Colon (tissue), 2 donors: ENCODE measurements at regions not wholly inside any gene's neighbourhood (a gene's known extent, or its start where the extent isn't known, plus 50 kb on each side); places are given as distances from the start of the nearest gene placed in this dataset.

Source experiments
- FAIRE-seq: peaks from 2 replicates; lab custom pipeline; 2012; peaks lifted over from hg19 to GRCh38; lab: Jason Lieb, UNC
- donor health status: control.
- donor health status: control.

GRCh38 chr13:106433066-106433465 lies 102.4 kb downstream of the EFNB2 start:
- FAIRE-seq: no peak

DNA sequence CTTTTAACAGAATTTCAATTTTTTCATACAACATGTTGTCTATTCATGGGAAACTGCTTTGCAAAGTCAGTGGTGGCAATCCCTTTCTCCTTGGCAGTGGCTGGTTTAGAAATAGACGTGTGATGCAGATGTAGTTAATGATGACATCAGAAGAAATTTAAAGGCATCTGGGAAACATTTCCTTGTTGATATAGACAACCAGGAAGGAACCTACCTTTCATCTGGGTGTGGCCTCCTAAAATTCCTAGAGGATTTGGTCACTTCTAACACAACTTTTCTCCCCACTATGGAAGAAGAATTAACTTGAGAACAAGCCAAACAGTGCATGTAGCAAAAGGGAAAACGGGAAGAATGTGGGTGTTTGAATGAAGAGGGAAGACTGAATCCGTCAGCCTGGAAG lies 102.8 kb downstream of the EFNB2 start:
- FAIRE-seq: no peak

GRCh38 chr13:106426909-106427308 lies 108.6 kb downstream of the EFNB2 start:
- FAIRE-seq: no peak

DNA sequence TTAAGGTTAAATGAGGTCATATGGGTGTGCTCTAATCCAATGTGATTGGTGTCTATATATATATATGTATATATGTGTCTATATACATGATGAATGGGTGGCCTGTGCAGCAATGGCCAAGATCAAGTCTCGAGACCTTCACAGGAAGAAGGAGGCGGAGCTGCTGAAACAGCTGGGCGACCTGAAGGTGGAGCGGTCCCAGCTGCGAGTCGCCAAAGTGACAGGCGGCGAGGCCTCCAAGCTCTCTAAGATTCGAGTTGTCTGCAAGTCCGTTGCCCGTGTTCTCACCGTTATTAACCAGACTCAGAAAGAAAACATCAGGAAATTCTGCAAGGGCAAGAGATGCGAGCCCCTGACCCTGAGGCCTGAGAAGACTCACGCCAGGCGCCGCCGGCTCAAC lies 109.8 kb downstream of the EFNB2 start:
- no peak for FAIRE-seq

DNA sequence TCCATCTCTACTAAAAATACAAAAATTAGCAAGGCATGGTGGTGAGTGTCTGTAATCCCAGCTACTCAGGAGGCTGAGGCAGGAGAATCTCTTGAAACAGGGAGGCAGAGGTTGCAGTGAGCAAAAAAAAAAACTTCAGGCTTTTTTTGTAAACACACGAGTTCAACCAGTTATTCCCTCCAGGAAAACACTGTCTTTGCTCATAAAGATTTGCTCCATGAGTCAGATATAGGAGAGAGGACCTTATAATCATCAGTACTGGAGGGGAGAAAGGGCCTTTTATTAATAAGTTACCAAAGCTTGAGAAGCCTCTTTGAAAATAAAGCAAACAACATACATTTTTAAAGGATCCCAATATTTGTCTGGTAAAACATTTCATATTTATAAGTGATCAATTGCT lies 110.7 kb downstream of the EFNB2 start:
- no peak for FAIRE-seq

DNA sequence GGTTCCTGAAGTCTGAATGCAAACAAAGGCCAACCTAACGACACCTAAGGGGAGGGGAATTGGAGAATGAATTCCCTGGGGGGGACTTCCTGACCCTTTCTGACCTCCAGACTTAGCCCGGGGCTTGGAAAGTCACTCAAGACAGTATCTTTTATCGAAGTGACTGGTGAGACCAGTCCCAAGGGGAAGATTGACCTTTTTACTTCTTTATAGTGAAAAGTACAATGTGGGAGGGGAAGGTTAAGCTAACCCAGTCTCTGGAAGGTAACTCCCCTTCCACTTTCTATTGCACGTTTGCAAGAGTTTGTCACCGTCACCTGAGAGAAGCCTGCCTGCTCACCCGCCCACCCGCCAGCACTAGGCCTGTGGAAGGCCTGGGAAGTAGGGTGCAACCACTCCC lies 111.9 kb downstream of the EFNB2 start:
- FAIRE-seq: no peak

- FAIRE-seq: no peak
Observed at GRCh38 chr13:106418556-106418955, 116.9 kb downstream of the EFNB2 start.

GRCh38 chr13:106417467-106418110 lies 117.9 kb downstream of the EFNB2 start:
- FAIRE-seq: no peak

GRCh38 chr13:106416645-106417044 lies 118.8 kb downstream of the EFNB2 start:
- FAIRE-seq: no peak

DNA sequence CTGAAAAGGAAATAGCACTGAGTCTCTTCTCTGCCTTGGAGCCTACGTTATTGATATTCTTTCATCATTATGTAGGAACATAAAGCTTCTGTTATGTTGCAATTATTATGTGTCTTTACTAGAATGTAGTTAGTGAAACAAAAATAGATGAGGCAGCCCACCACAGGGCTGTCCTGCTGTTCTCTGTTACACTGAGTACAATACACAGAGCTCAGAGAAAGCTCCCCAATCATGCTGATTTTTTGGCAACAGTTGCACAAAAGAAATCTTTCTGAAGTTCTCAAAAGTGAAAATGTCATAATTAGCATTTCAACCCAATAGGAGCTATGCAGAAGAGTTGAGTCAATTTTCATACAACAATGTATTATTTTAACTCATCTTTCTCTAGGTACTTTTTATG lies 119.5 kb downstream of the EFNB2 start:
- no peak for FAIRE-seq

- no peak for FAIRE-seq
Observed at GRCh38 chr13:106415442-106415841, 120.0 kb downstream of the EFNB2 start.

DNA sequence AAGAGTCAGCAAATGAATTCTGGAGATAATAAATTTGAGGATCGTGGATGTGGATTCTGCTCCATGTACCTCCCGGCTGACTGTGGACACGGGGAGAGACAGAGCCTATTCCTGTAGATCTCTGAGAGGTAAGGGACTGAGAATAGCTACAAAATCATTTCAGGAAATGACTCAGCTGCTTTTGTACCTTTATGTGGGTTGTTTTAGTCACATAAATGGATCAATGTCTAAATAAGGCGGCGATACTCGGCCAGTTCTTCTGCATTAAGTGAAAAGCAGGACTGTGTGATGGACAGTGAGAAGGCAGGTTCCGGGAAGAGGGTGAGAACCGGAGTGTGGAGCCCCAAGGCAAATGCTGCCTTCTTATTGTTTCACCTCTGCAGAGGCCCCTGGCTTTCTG lies 128.1 kb downstream of the EFNB2 start:
- no peak for FAIRE-seq

DNA sequence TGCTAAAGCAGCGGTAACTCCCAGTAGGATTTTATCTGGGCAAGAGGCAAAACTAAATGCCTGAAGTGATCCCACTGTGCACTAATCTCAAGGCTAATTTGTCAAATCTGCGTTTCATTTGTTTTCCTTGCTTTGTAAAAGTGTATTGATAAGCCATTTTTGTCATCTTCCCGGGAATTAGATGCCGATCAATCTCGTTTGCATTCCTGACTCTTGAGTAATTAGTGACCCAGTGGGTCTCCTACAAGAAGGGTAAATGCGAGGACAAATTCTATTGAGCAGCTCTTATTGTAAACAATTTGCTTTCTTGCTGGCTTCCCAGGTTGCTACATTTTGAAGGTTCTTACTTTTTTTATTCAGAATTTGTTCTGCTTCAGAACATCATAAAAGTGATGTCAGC lies 129.7 kb downstream of the EFNB2 start:
- no peak for FAIRE-seq

DNA sequence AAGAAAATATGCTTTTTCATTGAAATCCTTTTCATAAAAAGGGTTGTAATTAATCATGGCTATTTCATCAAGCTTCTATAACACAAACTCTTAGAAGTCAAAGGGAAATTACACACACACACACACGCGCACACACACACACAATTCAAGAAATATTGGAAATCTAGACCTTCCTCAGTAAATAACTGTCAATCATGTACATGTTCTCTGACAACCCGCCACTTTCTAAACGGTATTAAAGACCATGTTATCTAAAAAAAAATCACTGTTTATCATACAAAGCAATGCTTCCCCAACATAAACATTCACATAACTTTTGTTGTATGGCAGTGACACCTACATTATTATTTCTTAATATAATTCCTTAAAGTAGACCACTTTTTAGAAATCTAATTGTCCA lies 132.2 kb downstream of the EFNB2 start:
- FAIRE-seq: no peak

DNA sequence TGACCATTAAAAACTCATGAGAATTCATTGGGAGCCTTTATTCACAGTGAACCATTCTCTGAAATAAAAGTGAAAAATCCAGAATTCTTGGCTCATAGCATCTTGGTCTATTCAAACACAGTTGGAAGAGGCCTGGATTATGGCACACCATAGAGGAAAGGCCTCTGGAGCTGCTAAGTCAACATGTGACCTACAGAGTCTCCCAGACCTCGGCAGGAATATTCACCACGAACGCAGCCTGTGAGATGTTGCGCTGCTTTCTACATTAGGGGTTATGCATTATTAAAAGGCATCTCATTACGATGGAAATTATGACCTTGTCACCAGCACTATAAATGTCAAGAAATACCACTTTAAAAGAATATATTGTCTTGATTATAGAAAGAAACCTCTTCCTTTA lies 132.6 kb downstream of the EFNB2 start:
- FAIRE-seq: no peak

DNA sequence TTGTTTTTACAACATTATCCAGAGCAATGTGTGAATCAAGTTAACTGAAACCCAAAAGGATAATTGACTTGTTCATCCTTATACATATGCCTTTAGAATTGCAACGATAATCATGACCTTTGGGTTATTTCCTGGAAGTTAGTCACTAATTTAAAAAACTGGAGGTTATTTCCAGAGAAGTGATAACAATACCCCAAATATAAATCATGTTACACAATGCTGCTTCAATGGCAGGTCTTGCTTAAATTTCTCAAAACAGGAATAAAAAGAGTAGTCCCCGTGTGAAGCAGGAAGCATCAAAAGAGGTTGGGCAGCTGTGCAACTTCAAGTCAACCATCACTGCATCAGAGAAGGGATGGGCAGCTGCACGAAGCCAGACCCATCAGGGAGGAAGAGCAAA lies 134.4 kb downstream of the EFNB2 start:
- no peak for FAIRE-seq

DNA sequence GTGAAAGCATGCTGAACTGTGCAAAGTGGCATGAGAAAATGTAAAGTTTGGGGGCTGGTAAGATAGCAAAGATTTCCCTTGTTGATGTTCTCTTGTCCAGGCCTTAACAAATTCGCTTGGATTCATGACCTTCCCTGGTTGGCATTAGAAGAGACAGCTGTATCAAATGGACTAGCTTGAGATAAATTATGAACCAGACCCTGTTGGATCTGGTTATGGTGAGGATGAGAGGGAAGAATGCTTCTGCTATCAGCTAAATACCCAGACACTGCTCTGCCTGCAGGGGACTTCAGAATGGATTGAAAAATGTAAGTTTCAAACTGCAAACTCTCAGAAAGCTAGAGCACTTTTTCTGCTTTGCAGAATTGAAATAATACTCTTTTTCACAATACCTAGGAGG lies 135.2 kb downstream of the EFNB2 start:
- FAIRE-seq: no peak

DNA sequence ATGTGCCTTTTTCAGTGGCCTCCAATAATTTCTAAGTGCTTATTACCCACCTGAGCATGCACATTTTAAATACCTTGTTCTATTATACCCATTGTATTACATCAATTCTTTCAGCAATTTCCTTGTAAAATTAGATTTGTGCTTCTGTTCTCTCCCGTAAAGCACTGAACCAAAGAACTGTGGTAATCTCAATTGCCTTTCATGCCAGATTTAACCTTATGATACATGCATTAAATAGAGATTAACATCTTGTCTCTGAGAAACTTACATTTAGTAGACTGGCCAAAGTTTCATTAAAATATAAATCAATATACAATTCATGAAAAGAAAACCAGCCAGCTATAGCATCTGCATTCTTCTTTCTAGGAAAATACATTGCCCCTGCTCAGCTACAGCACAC lies 137.2 kb downstream of the EFNB2 start:
- FAIRE-seq: no peak

DNA sequence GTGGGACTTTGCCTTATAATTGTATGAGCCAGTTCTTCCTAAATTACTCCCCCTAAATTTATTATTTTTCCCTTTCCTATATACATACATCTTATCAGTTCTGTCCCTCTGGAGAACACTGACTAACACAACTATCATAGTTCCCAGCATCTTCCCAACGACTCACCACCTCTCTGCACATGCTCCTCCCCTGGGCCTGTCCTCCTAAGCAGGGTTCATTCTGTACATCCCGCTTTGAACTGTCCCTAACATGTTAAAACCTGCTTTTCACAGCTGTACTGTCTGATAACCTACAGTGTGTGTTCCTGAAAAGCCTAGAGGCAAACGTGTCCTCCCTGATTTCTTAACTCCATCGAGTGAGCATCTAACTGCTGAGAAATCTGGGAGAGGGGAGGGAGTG lies 141.7 kb downstream of the EFNB2 start:
- no peak for FAIRE-seq

DNA sequence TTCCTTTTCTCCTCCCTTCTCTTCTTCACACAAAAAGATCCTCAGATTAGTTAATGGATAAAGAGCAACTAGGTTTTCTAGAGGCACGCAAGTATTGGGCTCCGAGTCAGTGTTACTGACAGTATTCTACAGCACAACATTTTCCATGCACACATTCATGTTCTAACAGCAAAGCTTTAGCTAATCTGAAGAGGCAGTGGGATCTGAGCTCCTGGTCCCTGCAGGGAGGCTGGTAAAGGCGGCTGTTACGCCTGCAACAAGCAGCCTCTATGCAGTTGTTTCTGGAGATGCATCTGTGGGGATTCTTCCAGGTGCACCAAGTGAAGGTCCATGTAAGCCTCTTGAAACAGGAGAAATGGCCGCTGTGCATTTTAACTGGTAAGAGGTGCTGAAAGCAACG lies 143.8 kb downstream of the EFNB2 start:
- FAIRE-seq: no peak

DNA sequence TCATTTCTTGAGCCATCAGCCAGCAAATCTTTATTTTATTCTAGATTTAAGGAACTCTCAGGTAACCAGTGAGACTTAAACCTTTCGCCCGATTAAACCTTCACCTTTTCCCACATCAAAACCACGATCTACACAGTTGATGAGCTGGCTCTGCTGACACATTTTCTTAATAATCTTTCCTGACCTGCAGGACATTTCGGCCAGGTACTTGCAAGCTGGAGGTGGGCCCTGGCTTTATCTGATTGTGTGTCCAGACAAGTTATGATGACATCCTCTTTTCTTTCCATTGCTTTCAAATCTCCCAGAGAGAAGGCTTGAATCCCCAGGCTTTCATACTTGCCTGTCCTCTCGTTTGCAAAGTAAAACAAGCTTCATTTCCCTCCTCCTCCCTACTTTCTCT lies 144.2 kb downstream of the EFNB2 start:
- FAIRE-seq: no peak

- no peak for FAIRE-seq
Observed at GRCh38 chr13:106390367-106390766, 145.1 kb downstream of the EFNB2 start.

GRCh38 chr13:106385654-106386053 lies 149.8 kb downstream of the EFNB2 start:
- FAIRE-seq: no peak

- FAIRE-seq: no peak
Observed at GRCh38 chr13:106384516-106384915, 150.9 kb downstream of the EFNB2 start.

- FAIRE-seq: no peak
Observed at GRCh38 chr13:106383791-106384190, 151.7 kb downstream of the EFNB2 start.
